Astrocyte of the cerebellum (primary cell): ENCODE measurements at regions not wholly inside any gene's neighbourhood (a gene's known extent, or its start where the extent isn't known, plus 50 kb on each side); places are given as distances from the start of the nearest gene placed in this dataset.

Source experiments
- DNase-seq: peaks from one replicate; pipeline ENCODE4 v3.0.0-alpha.2; 2011; ENCODE audit warnings: low read depth
- H3K4me3 ChIP-seq: 2 replicates; pipeline ENCODE4 v1.5.1; 2011; ENCODE audit warnings: mild to moderate bottlenecking, low read depth, low read length, moderate library complexity
- CTCF ChIP-seq: IDR thresholded peaks from 2 replicates; pipeline ENCODE4 v1.5.1; 2012; ENCODE audit warnings: low read length, low read depth, moderate library complexity, mild to moderate bottlenecking; ENCODE audit errors: missing control alignments
- in situ Hi-C: cut with HindIII; loops from 2 replicates; pipeline ENCODE4 v1.10.0; 2017; ENCODE audit warnings: low sequenced_read_pairs

- no peak overlapping the region for H3K4me3 ChIP-seq
- DNase-seq, result no peak
- TF ChIP-seq CTCF, result no peak
- in situ Hi-C loops, result no loop called here
These were observed 166.9 kb upstream of the GPR12 start for GRCh38 chr13:26927511-26927910.

DNA sequence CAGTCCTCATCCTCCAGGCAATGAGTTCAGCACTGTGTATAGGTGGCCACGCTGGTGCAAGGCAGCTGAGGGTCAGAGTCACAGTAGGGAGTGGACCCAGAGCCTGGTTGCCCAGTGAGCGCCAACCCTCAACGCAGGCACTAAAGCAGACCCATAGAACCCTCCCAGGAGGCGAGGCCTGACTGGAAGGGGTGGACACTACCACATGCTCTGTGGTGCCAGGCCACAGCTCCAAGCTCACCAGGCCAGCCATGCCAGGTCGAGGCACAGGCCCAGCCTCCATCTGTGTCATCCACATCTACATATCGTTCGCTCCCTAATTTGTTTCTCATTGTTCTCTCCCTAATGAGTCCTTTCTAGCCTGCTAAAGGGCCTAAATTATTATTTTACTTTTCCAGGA, 165.8 kb upstream of the GPR12 start:
- H3K4me3 ChIP-seq, result no peak overlapping the region
- in situ Hi-C loops, result no loop called here
- no peak for DNase-seq
- TF ChIP-seq CTCF, result no peak

DNA sequence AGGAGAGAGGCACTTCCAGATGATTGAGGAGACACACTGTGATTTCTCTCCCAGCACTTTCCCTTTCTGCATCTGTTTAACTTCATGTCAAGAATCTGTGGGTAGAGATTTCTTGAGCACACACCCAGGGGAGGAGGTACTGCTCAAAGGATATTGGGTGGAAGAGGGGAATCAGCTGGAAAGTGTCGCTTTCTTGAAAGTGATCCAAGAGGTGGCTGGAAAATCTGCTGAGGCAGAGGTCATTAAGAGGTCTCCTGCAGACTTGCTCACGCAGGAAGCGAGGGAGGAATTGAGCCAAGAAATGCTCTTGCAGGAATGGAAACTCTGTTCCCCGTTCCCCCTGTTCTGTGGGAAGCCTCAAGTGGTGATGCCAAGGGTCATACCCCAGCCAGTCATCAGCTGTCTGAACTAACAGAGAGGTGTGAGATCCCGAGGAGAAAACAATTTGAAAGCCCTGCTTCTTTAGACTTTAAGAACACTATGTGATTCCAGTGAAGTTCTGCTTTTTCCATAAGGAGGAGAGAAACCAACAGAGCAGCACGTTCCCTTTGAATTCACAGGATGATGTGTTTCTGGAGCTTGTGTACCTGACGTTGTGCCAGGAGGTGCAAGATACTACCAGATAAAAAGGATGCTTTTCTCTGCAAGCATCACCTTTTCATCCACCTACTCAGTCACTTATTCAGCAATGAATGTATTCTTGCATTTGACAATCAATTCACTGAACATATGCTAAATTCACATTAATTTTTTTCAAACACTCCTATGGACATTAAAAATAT, 163.4 kb upstream of the GPR12 start:
- DNase-seq, result peak; percentile 6
- no peak for TF ChIP-seq CTCF
- in situ Hi-C loops, result loop anchor here (25.0 kb wide), 1 partner anchor 737 kb away; no protein-coding TSS in a partner anchor
- H3K4me3 ChIP-seq, result no peak overlapping the region

- TF ChIP-seq CTCF, result no peak
- no peak for DNase-seq
- in situ Hi-C loops, result loop anchor here (25.0 kb wide), 1 partner anchor 735 kb away; no protein-coding TSS in a partner anchor
- H3K4me3 ChIP-seq, result no peak overlapping the region
These were observed 161.3 kb upstream of the GPR12 start for GRCh38 chr13:26921918-26922317.

GRCh38 chr13:26920614-26921355, 160.2 kb upstream of the GPR12 start:
- no peak for DNase-seq
- in situ Hi-C loops, result loop anchor here (25.0 kb wide), 1 partner anchor 733 kb away; no protein-coding TSS in a partner anchor
- H3K4me3 ChIP-seq, result no peak overlapping the region
- no peak for TF ChIP-seq CTCF

GRCh38 chr13:26919732-26920131, 159.1 kb upstream of the GPR12 start:
- no peak overlapping the region for H3K4me3 ChIP-seq
- in situ Hi-C loops, result loop anchor here (25.0 kb wide), 1 partner anchor 732 kb away; no protein-coding TSS in a partner anchor
- no peak for DNase-seq
- TF ChIP-seq CTCF, result no peak
